NCI-H1436 (cell line): ENCODE measurements at regions not wholly inside any gene's neighbourhood (a gene's known extent, or its start where the extent isn't known, plus 50 kb on each side); places are given as distances from the start of the nearest gene placed in this dataset.

Source experiments
- DNase-seq: peaks from one replicate; lab custom pipeline; 2025; lab: John Stamatoyannopoulos, UW

- DNase-seq = no peak
These were observed 544.0 kb downstream of the SPRY1 start for GRCh38 chr4:123940604-123941003.

DNA sequence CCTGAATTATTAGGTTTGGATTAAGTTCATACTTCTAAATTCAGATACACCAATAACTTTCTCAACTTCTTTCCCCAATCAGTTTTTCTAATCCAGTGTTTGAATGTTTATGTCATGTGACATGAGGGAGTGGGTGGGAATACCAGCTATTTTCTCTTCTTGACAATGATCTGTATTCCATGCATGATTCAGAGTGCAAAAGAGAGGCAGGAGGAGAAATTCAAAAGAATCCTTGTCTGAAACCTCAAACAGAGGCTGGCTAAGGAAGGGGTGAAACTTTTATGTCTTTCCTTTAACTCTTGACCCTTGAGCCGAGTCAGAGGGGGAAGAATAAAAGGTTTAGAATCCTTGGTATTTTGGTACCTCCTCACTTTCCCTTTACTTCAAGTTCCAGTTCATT is 544.7 kb downstream of the SPRY1 start:
- DNase-seq = no peak

DNA sequence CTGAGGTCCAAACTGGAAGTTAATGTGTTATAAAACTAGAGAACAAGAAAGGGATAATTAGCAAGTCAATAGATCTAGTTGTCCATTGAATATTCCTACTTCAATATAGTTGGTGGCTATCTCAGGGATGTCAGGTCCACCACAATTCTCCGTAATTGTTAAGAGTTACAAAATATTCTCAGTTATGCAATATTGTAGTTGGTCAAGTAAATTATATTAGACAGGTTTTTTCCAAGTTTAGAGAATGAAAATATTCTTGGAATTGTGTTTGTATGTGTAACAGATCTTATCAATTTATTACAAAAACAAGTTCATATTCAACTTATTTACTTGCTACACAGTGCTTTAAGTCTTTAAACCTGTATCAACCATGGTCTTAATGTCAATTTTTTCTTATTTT is 547.4 kb downstream of the SPRY1 start:
- no peak for DNase-seq

GRCh38 chr4:123945301-123945700 is 548.7 kb downstream of the SPRY1 start:
- DNase-seq = no peak

- DNase-seq = no peak
These were observed 553.9 kb downstream of the SPRY1 start for GRCh38 chr4:123950530-123950929.

DNA sequence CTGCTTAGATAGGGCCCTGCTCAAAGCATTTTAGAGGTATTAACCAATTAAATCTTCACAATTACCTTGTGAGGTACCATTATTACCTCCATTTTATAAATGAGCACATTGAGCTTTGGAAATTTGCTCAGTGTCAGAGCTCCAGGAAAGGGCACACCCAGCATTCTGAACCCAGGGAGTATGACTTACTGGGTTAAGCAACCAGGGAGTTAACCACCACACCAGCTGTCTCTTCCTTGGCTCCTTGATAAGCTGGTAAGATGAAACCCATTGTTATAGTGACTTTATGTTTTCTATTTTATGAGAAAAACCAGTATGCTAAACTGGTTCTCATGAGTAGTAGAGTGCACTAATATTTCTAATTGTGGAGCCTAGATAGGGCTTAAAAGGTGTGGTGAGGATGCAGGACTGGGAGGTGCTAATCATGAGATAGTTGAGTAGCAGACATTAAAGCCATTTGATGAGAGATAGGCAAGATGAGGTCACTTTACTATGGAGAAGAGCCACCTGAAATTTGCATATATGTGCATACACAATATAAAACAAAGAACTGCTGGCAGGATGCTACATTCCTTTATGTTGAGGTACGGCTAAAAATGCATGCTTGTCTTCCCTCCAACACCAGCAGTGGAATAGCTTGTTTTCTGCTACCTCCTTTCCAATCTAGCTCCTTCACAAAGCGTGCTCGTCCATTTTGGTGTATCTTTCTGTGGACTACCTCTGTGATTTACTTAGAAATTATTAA is 556.1 kb downstream of the SPRY1 start:
- no peak for DNase-seq

DNA sequence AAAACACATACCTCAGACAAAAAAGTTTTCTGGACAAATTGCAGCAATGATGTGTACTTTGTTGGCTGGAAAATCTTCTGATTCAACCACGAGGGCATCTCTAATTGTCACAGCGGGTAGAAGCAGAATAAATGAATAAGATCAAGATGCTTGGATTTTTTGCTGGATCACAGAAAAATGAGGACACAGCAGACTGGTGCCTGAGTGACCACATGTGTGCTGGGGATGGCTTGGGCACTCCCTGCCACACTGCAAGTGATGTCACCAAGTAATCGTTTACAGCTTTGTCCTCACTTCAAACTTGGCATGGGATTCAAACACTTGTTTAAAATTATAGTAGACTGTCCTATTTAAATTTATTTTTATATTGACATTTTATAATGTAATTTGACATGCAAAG is 557.0 kb downstream of the SPRY1 start:
- no peak for DNase-seq

GRCh38 chr4:123954220-123954619 is 557.6 kb downstream of the SPRY1 start:
- no peak for DNase-seq

DNA sequence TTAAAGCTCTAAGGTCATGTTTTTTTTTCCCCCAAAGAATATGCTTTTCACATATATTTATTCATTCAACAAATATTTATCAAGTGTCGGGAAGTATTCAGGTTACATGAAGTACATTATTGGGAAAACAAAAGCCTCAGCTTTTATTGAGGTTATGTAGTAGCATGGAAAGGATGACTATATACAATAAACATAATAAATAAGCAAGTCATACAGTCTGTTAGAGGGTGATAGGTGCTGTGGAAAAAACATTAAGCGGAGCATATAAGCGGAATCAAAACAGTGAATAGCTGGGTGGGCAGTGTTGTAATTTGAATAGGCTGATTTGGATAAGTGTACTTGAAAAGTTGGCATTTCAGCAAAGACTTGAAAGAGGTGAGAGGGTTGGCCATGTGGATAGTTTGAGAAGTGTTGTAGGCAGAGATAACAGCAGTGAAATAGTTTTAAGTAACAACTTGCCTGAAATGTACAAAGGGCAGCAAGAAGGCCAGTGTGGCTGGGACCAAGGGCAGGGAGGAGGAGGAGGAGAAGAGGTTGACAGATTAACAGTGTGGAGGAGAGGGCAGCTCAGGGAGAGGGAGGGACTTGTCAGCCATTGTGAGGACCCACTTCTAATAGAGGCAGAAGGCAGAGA is 558.7 kb downstream of the SPRY1 start:
- no peak for DNase-seq

- no peak for DNase-seq
These were observed 559.6 kb downstream of the SPRY1 start for GRCh38 chr4:123956204-123956603.

GRCh38 chr4:123966990-123967769 is 570.6 kb downstream of the SPRY1 start:
- no peak for DNase-seq

DNA sequence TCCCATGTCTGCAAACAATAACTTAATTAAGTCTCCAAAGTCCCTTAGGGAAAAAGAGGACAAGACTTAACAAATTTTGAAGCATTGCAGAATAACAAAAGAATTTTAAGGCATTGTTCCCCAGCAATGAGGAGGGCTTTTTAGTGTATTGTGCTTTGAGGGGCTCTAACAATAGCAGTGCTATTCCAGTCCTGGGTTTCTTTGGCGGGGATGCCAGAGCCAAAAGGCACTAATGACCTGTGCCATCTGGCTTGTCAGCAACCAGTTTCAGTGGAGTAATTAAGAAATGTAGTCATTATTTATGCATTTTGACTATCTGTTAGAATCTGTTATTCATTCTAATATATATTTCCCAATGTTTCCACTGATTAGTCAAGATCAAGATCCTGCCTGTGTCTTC is 575.4 kb downstream of the SPRY1 start:
- no peak for DNase-seq

- DNase-seq = no peak
These were observed 578.0 kb downstream of the SPRY1 start for GRCh38 chr4:123974386-123975149.

- peak; percentile 39 for DNase-seq
These were observed 579.7 kb downstream of the SPRY1 start for GRCh38 chr4:123976285-123976684.

DNA sequence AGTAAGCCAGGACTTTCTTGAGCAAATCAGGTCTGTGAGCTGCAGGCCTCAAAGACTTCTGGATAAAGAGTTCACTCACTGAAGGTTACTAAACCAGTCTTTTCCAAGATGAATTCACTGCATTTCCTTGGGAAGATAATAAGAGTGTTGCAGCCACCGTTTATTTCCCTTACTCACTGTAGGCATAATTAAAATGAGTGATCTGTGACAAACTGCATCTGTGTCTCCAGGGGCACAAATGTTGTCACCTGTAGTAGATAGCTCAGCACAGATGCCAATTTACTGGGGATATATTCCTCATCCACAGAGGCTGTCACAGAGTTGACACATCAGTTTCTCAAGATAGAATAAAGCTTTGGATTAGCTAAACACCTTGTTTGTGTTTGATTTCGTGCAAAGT is 580.2 kb downstream of the SPRY1 start:
- DNase-seq = no peak

- DNase-seq = no peak
These were observed 581.1 kb downstream of the SPRY1 start for GRCh38 chr4:123977641-123978081.

GRCh38 chr4:123978637-123979036 is 582.0 kb downstream of the SPRY1 start:
- no peak for DNase-seq

DNA sequence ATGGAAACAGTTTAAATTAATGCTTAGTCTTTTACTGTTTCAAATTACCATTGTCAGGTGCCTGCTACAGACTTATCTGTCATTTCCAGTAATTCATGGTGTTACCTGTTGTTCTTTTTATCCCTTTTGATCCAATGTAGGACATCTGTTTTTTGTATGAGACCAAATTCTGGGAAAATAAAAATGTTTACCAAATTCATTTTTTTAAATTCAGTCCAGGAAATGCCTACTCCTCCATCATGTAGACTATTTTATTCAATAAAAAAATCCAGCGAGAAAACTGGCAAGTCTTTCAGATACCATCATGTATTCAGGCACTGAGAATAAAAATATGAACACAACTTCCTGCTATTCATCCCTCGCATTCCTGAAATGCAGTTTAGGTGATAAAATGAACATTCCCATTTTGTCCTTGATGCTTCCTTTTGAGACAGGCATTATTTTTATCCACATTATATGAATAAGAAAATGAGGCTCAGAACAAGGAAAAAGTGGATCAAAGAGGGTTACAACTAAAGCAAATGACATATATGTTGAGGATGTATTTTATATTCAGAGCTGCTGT is 584.2 kb downstream of the SPRY1 start:
- DNase-seq = no peak

- DNase-seq = no peak
These were observed 588.3 kb downstream of the SPRY1 start for GRCh38 chr4:123984886-123985285.

GRCh38 chr4:123986268-123986798 is 589.7 kb downstream of the SPRY1 start:
- no peak for DNase-seq

- DNase-seq = no peak
These were observed 590.8 kb downstream of the SPRY1 start for GRCh38 chr4:123987408-123987807.
